GM12865 (cell line): ENCODE measurements at regions not wholly inside any gene's neighbourhood (a gene's known extent, or its start where the extent isn't known, plus 50 kb on each side); places are given as distances from the start of the nearest gene placed in this dataset.

ENCODE experiments used
- DNase-seq: peaks from one replicate; pipeline ENCODE4 v3.0.0; 2010; ENCODE audit warnings: low read depth
- H3K4me3 ChIP-seq: 2 replicates; pipeline ENCODE4 v1.5.1; 2011; ENCODE audit warnings: mild to moderate bottlenecking, low read depth, low read length, control low read depth
- CTCF ChIP-seq: IDR thresholded peaks from 2 replicates; pipeline ENCODE4 v1.5.1; 2011; ENCODE audit warnings: low read length, control low read depth, low read depth, inconsistent platforms; ENCODE audit not compliant: insufficient read depth; ENCODE audit errors: missing control alignments

- DNase-seq = no peak
- no peak for TF ChIP-seq CTCF
- H3K4me3 ChIP-seq = no peak overlapping the region
These were observed 525.8 kb upstream of the TENM4 start for GRCh38 chr11:79966592-79966991.

GRCh38 chr11:79963856-79964645, 523.2 kb upstream of the TENM4 start:
- no peak overlapping the region for H3K4me3 ChIP-seq
- no peak for TF ChIP-seq CTCF
- no peak for DNase-seq

- no peak overlapping the region for H3K4me3 ChIP-seq
- no peak for DNase-seq
- no peak for TF ChIP-seq CTCF
These were observed 519.6 kb upstream of the TENM4 start for GRCh38 chr11:79960461-79960860.

- TF ChIP-seq CTCF = no peak
- DNase-seq = no peak
- no peak overlapping the region for H3K4me3 ChIP-seq
These were observed 518.5 kb upstream of the TENM4 start for GRCh38 chr11:79959318-79959717.

GRCh38 chr11:79957702-79958101, 516.9 kb upstream of the TENM4 start:
- DNase-seq = no peak
- TF ChIP-seq CTCF = no peak
- H3K4me3 ChIP-seq = no peak overlapping the region

- H3K4me3 ChIP-seq = no peak overlapping the region
- no peak for DNase-seq
These were observed 515.2 kb upstream of the TENM4 start for GRCh38 chr11:79956061-79956460.

More at GRCh38 chr11:79956061-79956460, 515.2 kb upstream of the TENM4 start:
- TF ChIP-seq CTCF = no peak
